ENCODE measurements at regions not wholly inside any gene's neighbourhood (a gene's known extent, or its start where the extent isn't known, plus 50 kb on each side); places are given as distances from the start of the nearest gene placed in this dataset.

- TF ChIP-seq POLR2AphosphoS5 (IDR thresholded peaks at IDR 0.05; ENCODE audit: control insufficient read depth, insufficient read depth, low read depth, low read length) = no peak
- TF ChIP-seq JUND (IDR thresholded peaks at IDR 0.05; ENCODE audit: borderline replicate concordance, low read depth, low read length) = no peak
- no peak for TF ChIP-seq JUND (tag; IDR thresholded peaks at IDR 0.05; ENCODE audit: borderline replicate concordance, low read depth, low read length)
- TF ChIP-seq POLR2A (conservative IDR thresholded peaks at IDR 0.05) = no peak
- TF ChIP-seq REST (IDR thresholded peaks at IDR 0.05; ENCODE audit: borderline replicate concordance) = no peak
- no peak for TF ChIP-seq REST (CRISPR knock-in tag; IDR thresholded peaks at IDR 0.05; ENCODE audit: low read depth)
- no peak for TF ChIP-seq FOS (IDR thresholded peaks at IDR 0.05; ENCODE audit: extremely low read depth, insufficient read length)
- no peak for TF ChIP-seq ZNF121 (CRISPR knock-in tag; conservative IDR thresholded peaks at IDR 0.05)
- no peak for TF ChIP-seq ETS2 (tag; IDR thresholded peaks at IDR 0.05; ENCODE audit: borderline replicate concordance, poor library complexity, severe bottlenecking)
- no peak for TF ChIP-seq POLR2G (IDR thresholded peaks at IDR 0.05; ENCODE audit: low read depth, low read length)
- TF ChIP-seq TAF1 (IDR thresholded peaks at IDR 0.05; ENCODE audit: control insufficient read depth, extremely low read depth, insufficient read depth, low read length, severe bottlenecking) = no peak
- TF ChIP-seq CCNT2 (IDR thresholded peaks at IDR 0.05; ENCODE audit: borderline replicate concordance, extremely low read depth, insufficient read length, low read depth, low read length) = no peak
- TF ChIP-seq FOXM1 (IDR thresholded peaks at IDR 0.05; ENCODE audit: low read depth) = no peak
- TF ChIP-seq FOXM1 (CRISPR knock-in tag; IDR thresholded peaks at IDR 0.05; ENCODE audit: low read depth) = no peak
- TF ChIP-seq CTCF (IDR thresholded peaks at IDR 0.05 in 2 of 3, conservative IDR thresholded peaks at IDR 0.05 in 1 of 3; ENCODE audit: insufficient read depth in 2 of 3, low read depth in 1 of 3, low read length in 3 of 3) = no peak
- no peak for TF ChIP-seq RFX5 (IDR thresholded peaks at IDR 0.05; ENCODE audit: low read depth, low read length)
These were observed 559.8 kb downstream of the RPL10L start for GRCh38 chr14:46091819-46092218.
